ENCODE measurements at regions not wholly inside any gene's neighbourhood (a gene's known extent, or its start where the extent isn't known, plus 50 kb on each side); places are given as distances from the start of the nearest gene placed in this dataset.
"Not testable (repeated sequence)": the region's sequence is repeated elsewhere in the genome, so short reads cannot be mapped to it uniquely, and the experiment has no call there.

- no peak for DNase-seq (ENCODE audit: low read depth)
Observed at GRCh38 chr6:47407300-47408281, 70.0 kb upstream of the CD2AP start.

GRCh38 chr6:47413752-47414422 lies 63.7 kb upstream of the CD2AP start:
- peak; percentile 1 for DNase-seq (ENCODE audit: low read depth)

- DNase-seq (ENCODE audit: low read depth): no peak
Observed at GRCh38 chr6:47414423-47415167, 63.0 kb upstream of the CD2AP start.

- DNase-seq (ENCODE audit: low read depth): no peak
Observed at GRCh38 chr6:47416396-47417345, 60.9 kb upstream of the CD2AP start.

GRCh38 chr6:47419621-47420020 lies 58.0 kb upstream of the CD2AP start:
- no peak for DNase-seq (ENCODE audit: low read depth)

- no peak for DNase-seq (ENCODE audit: low read depth)
Observed at GRCh38 chr6:47420394-47421371, 56.9 kb upstream of the CD2AP start.

- no peak for DNase-seq (ENCODE audit: low read depth)
Observed at GRCh38 chr6:47423079-47423478, 54.5 kb upstream of the CD2AP start.

GRCh38 chr6:47424436-47424836 lies 53.2 kb upstream of the CD2AP start:
- no peak for DNase-seq (ENCODE audit: low read depth)

- not testable (repeated sequence) for DNase-seq (ENCODE audit: low read depth)
Observed at GRCh38 chr6:47425724-47426123, 51.9 kb upstream of the CD2AP start.

GRCh38 chr6:47426524-47427302 lies 50.9 kb upstream of the CD2AP start:
- DNase-seq (ENCODE audit: low read depth): no peak

GRCh38 chr6:47427680-47428079 lies 49.9 kb upstream of the CD2AP start:
- DNase-seq (ENCODE audit: low read depth): no peak

Data from T-helper 22 cell (primary cell).